ENCODE measurements at regions not wholly inside any gene's neighbourhood (a gene's known extent, or its start where the extent isn't known, plus 50 kb on each side); places are given as distances from the start of the nearest gene placed in this dataset.
A peak's percentile ranks its signal among the peaks of the same experiment; 100 is the strongest.
"Not testable (repeated sequence)": the region's sequence is repeated elsewhere in the genome, so short reads cannot be mapped to it uniquely, and the experiment has no call there.

- H3K27me3 ChIP-seq; H3K36me3 ChIP-seq; H3K4me3 ChIP-seq; H3K27ac ChIP-seq; ATAC-seq; DNase-seq; H3K9me3 ChIP-seq; intact Hi-C loops (cut with DNase I); H3K4me1 ChIP-seq: not testable (repeated sequence)
- WGBS (ENCODE audit: insufficient coverage, low coverage, low lambda C conversion rate, missing lambda C conversion rate) = 49% methylated on average over 6 of the region's 7 CpGs
These were observed 506.6 kb downstream of the RPIA start for GRCh38 chr2:89198026-89198425.

- H3K4me1 ChIP-seq; H3K36me3 ChIP-seq; H3K9me3 ChIP-seq; H3K4me3 ChIP-seq; H3K27ac ChIP-seq; H3K27me3 ChIP-seq; DNase-seq; intact Hi-C loops (cut with DNase I); ATAC-seq: not testable (repeated sequence)
These were observed 508.2 kb downstream of the RPIA start for GRCh38 chr2:89199453-89200246.

- WGBS (ENCODE audit: insufficient coverage, low coverage, low lambda C conversion rate, missing lambda C conversion rate) = 55% methylated on average over 4 of the region's 4 CpGs
- ATAC-seq; H3K27ac ChIP-seq; intact Hi-C loops (cut with DNase I); H3K4me3 ChIP-seq; H3K27me3 ChIP-seq; H3K4me1 ChIP-seq; DNase-seq; H3K9me3 ChIP-seq; H3K36me3 ChIP-seq: not testable (repeated sequence)
These were observed 508.7 kb downstream of the RPIA start for GRCh38 chr2:89200247-89200527.

DNA sequence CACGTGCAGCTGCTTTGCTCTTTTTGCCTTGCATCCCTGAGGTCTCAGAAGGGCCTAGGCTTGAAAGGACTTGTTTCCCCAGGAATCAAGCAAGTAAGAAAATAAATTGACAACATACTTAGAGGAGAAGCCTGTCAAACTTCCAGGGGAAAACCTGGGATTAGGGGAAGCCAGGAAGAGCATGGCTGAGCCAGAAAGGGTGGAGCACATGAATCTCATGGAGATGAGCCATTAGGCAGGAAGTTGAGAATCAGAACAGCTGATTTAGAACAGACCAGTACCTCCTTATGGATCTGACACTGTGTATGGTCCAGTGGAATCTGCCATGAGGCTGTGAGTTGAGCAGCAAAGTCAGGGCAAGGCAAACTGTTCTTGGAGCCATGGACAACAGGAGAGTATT lies 511.0 kb downstream of the RPIA start:
- H3K36me3 ChIP-seq; intact Hi-C loops (cut with DNase I): not testable (repeated sequence)

GRCh38 chr2:89205153-89205552 lies 513.7 kb downstream of the RPIA start:
- ATAC-seq (peak; percentile 52 to 71 (median 70)), DNase-seq (peak in 2 of 3 donors; percentile 35 to 56)
- H3K36me3 ChIP-seq; H3K9me3 ChIP-seq; H3K27me3 ChIP-seq; H3K4me3 ChIP-seq; intact Hi-C loops (cut with DNase I); H3K27ac ChIP-seq; H3K4me1 ChIP-seq: not testable (repeated sequence)
- WGBS (ENCODE audit: insufficient coverage, low coverage, low lambda C conversion rate, missing lambda C conversion rate) = 18% methylated on average over 10 of the region's 11 CpGs
- peak in 3 of 4 donors; percentile 44 to 47 (median 45) for TF ChIP-seq CTCF (IDR thresholded peaks at IDR 0.05)

More for the DNA sequence above, 511.0 kb downstream of the RPIA start:
- WGBS (ENCODE audit: insufficient coverage, low coverage, low lambda C conversion rate, missing lambda C conversion rate) = 20% methylated on average over 1 of the region's 1 CpG
- H3K27ac ChIP-seq, H3K9me3 ChIP-seq, H3K4me3 ChIP-seq, ATAC-seq, H3K27me3 ChIP-seq, H3K4me1 ChIP-seq, DNase-seq: not testable (repeated sequence)

DNA sequence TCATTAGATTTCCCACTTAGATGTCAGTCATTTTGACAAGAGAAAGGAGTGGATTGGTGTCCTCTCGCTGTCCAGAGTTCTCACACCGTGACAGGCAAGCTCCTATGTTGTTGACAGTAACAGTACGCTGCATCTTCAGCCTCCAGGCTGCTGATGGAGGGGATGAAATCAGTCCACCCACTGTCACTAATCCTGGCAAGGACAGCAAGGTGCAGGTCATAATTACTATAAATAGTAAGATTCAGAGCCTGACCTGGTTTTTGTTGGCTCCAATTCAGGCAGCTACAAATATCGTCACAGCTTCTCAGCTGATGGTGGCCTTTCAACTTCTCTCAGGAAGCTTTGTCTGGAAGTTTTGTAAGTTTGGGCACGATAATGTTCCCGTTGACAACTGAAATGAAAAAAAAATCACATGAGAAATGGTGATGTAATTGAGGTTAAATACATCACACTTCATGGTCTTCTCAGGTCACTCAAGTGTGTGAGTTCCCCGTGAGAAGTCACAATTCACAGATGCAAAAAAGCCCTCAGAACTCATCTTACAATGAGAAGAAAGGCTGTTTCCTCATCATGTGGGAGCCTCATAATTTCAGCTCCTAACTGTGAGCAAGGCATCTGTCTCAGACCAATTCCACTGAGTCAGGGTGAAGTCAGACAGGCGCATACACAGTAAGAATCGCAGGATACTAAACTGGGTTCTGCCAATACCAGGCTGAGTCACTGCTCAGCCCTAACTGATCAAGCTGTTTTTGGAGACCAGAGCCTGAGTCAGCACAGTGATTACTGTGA lies 516.9 kb downstream of the RPIA start:
- H3K9me3 ChIP-seq; H3K27me3 ChIP-seq; H3K4me1 ChIP-seq; H3K36me3 ChIP-seq; intact Hi-C loops (cut with DNase I); ATAC-seq; H3K4me3 ChIP-seq; H3K27ac ChIP-seq; DNase-seq: not testable (repeated sequence)
- WGBS (ENCODE audit: insufficient coverage, low coverage, low lambda C conversion rate, missing lambda C conversion rate) = 61% methylated on average over 7 of the region's 9 CpGs

DNA sequence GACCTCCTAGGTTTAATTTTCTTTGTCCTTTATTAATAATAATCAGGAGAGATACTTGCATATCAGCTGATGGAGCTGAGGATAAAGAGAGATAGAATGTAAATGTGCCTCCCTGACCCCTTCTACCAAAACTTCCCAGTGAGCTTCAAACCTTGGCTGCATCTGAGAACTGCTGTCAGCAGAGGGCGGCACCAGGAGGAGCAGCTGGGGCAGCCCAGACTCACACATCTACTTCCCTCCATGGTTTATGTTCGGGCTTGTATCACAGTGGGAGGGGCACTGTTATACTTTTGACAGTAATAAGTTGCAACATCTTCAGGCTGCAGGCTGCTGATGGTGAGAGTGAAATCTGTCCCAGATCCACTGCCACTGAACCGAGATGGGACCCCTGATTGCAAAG lies 521.7 kb downstream of the RPIA start:
- DNase-seq = peak in 1 of 3 donors; percentile 20
- peak; percentile 63 to 83 (median 65) for ATAC-seq
- H3K27ac ChIP-seq; H3K27me3 ChIP-seq; H3K9me3 ChIP-seq; H3K4me3 ChIP-seq; H3K36me3 ChIP-seq; intact Hi-C loops (cut with DNase I); H3K4me1 ChIP-seq: not testable (repeated sequence)
- TF ChIP-seq CTCF (IDR thresholded peaks at IDR 0.05) = peak in 1 of 4 donors; percentile 12
- WGBS (ENCODE audit: insufficient coverage, low coverage, low lambda C conversion rate, missing lambda C conversion rate) = 2% methylated on average over 3 of the region's 3 CpGs

- H3K4me3 ChIP-seq; H3K4me1 ChIP-seq; H3K9me3 ChIP-seq; H3K27me3 ChIP-seq; intact Hi-C loops (cut with DNase I); H3K36me3 ChIP-seq; DNase-seq; H3K27ac ChIP-seq; ATAC-seq: not testable (repeated sequence)
- WGBS (ENCODE audit: insufficient coverage, low coverage, low lambda C conversion rate, missing lambda C conversion rate) = 11% methylated on average over 1 of the region's 1 CpG
These were observed 522.3 kb downstream of the RPIA start for GRCh38 chr2:89213811-89214210.

- ATAC-seq = not testable (repeated sequence)
- WGBS (ENCODE audit: insufficient coverage, low coverage, low lambda C conversion rate, missing lambda C conversion rate) = no CpG with 5 or more reads among the region's 2 CpGs
These were observed 530.0 kb downstream of the RPIA start for GRCh38 chr2:89221474-89221873.

More at GRCh38 chr2:89221474-89221873, 530.0 kb downstream of the RPIA start:
- H3K36me3 ChIP-seq; H3K9me3 ChIP-seq; H3K27me3 ChIP-seq; intact Hi-C loops (cut with DNase I); H3K4me3 ChIP-seq; H3K27ac ChIP-seq; DNase-seq; H3K4me1 ChIP-seq: not testable (repeated sequence)
